HS-27A (cell line): ENCODE measurements at regions not wholly inside any gene's neighbourhood (a gene's known extent, or its start where the extent isn't known, plus 50 kb on each side); places are given as distances from the start of the nearest gene placed in this dataset.

Source experiments
- DNase-seq: peaks from one replicate; pipeline ENCODE4 v3.0.0-alpha.2; 2012; ENCODE audit warnings: low read depth, missing footprints

DNA sequence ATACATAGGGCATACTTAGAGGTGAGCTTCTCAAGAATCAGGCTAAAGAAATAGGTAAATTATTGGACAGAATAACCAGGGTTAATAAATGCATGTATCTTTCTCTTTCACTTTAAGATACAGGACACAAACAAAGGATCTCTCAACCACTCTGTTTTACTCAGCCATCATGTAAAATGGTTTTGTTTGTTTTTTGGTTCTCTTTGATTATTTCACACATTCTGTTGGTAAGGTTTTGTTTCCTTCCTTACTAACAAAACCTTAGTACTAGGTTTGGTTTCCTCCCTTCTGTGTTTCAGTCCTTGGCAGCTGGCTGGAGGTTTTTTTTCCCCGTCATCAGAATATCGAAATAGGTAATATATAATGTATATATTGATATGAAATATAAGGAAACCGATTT is 1506.8 kb upstream of the TMEFF2 start:
- DNase-seq, result no peak

- peak; percentile 4 for DNase-seq
These were observed 1500.6 kb upstream of the TMEFF2 start for GRCh38 chr2:193695367-193695766.

GRCh38 chr2:193693758-193694157 is 1499.0 kb upstream of the TMEFF2 start:
- no peak for DNase-seq

DNA sequence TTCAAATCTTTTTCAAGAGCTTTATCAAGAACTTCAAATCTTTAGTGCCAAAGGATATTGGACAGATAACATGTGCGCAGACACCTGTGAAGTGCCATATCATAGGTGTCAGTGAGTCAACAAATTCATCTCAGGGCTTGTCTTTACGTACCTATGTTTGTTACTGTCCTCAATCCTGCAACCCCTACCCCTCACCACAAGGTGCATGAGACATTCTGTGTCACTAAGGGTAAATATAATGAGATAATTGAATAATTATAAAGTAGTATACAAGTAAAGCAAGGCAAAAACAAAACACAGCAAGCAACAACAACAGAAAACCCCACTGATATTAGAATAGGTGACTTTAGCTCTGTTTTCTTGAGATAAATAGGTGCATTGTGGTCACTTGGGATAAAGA is 1495.8 kb upstream of the TMEFF2 start:
- DNase-seq, result no peak

- no peak for DNase-seq
These were observed 1492.5 kb upstream of the TMEFF2 start for GRCh38 chr2:193687195-193687594.

DNA sequence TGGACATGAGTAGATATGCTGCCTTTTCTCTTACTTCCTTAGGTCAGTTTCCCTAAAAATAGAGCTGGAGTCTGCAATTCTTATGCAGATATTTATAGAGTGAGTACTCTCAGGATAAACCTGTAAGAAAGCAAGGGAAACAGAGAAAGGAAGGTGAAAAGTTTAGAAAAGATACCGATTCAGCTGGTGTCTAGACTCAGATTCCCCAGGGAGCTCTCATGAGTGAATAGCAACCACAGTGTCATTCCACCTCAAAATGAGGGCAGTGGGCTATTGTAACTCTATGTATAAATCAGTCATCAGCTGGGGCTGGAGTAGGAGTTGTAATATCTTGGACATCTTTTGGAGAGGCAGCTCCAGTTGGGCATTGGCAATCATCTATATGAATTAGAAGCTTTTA is 1485.1 kb upstream of the TMEFF2 start:
- DNase-seq, result no peak

DNA sequence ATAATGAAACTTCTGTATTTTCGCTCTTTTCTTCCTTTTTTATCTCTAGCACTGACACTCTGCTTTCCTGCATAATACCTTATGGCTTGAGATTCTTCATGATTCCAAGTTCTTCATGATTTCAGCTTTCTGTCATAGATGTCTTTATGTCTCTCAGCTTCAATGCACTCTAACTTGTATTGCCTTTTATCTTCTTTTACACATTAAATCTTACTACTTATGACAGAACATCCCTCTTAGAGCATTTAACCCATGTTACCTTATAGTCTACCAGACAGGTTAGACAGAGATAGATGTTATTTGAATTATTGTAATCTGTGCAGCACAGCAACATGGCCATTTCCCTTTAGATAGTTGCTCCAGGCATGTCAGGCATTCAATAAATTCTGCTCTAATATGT is 1475.7 kb upstream of the TMEFF2 start:
- DNase-seq, result no peak

DNA sequence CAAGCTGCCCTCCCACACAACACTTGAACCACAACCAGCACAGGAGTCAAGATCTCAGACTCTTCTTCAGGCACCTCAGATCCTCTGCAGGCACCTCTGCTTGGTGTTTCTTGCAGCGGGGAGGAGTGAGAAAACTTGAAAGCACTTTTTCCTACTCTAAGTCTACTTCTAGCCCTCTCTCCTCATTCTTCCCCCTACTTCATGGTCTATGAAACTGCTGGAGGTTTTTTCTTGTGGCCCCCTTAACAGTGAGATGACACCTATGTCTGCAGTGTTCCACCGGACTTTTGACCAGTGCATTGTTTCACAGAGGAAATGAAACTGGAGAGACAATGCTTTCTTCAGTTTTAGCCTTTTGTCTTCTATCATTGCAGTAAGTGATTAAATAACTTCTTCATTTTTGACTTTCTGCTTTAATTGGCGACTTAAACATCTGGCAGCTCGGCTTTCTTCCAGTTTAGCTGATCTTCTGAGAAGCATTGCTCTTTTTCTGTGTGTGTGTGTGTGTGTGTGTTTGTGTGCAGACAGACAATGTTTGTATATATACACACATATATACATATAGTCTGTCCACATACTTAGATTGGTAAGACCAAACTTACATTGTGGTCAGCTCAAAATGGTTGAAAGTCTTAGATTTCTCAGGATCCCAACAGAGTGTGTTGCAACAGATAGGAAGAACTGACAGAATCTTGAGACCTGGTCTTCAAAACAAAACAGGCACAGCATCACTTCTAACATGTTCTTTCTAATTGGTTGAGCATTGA is 1474.0 kb upstream of the TMEFF2 start:
- DNase-seq, result no peak

GRCh38 chr2:193627927-193628272 is 1433.2 kb upstream of the TMEFF2 start:
- no peak for DNase-seq

GRCh38 chr2:193627187-193627926 is 1432.6 kb upstream of the TMEFF2 start:
- no peak for DNase-seq

DNA sequence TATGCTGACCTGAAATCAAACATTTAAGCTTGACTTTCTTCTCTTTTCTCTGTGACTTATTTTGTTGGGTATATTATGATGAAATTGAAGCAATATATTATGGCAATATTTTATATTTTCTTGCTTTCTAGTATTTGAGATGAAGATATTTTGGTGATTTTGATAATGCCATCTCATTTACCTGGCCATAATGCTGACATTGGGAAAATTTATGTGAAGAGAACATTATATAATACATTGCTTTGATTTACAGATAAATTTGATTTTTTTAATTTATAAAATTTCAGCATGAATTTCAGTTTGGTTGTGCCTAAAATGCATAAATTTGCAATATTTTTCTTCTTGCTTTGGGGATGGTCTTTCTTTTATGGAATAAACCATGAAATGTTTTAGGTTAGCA is 1413.7 kb upstream of the TMEFF2 start:
- DNase-seq, result no peak

- DNase-seq, result no peak
These were observed 1396.1 kb upstream of the TMEFF2 start for GRCh38 chr2:193590831-193591230.

- no peak for DNase-seq
These were observed 1389.8 kb upstream of the TMEFF2 start for GRCh38 chr2:193584522-193584938.

DNA sequence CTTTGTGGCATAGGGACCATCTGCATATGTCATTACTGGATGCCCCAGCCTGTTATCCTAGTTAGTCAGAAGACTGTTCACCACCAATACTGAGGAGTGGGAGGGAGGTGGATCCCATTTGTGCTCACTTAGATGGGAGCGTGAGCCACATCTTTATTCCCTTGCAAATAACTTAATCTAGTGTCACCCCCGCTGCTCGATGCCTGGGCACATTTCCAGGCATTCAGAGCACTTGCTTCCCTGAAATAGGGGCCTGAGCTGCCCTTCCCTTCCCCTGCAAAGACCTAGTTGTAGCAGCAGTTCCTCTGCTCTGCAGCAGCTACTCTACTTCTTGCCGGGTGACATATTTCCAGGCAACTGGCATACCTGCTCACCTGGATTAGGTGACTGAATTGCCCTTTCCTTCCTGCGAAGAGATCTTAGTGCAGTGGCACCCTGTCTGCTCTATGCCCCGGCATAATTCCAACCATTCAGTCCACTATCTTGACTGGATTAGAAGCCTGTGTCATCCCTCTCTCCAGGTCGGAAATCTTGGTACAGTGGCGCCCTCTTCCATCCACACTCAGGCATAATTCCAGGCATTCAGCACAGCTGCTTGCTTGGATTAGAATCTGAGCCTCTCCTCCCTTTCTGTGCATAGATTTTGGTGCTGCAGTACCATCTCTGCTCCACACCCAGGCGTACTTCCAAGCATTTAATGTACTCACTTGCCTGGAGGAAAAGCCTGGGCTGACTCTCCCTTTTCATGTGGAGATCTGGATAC is 1389.1 kb upstream of the TMEFF2 start:
- DNase-seq, result no peak

- DNase-seq, result no peak
These were observed 1387.1 kb upstream of the TMEFF2 start for GRCh38 chr2:193581807-193582206.

DNA sequence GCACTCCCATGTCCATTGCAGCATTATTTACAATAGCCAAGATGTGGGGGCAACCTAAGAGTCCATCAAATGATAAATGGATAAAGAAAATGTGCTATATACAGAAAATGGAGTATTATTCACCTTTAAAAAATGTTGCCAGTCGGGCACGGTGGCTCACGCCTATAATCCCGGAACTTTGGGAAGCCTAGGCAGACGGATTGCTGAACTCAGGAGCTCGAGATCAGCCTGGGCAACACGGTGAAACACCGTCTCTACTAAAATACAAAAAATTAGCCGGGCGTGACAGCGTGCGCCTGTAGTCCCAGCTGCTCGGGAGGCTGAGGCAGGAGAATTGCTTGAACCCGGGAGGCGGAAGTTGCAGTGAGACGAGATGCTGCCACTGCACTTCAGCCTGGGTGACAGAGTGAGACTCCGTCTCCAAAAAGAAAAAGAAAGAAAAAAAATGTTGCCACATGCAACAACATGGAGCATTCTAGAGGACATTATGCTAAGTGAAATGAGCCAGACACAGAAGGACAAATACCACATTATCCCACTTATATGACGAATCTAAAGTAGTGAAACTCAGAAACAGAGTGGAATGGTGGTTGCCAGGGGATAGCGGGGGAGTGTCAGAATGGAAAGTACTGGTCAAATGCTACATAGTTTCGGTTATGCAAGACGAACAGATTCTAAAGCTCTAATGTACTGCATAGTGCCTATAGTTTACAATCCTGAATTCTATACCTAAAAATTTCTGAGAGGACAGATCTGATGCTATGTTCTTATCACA is 1385.6 kb upstream of the TMEFF2 start:
- no peak for DNase-seq

- DNase-seq, result no peak
These were observed 1372.2 kb upstream of the TMEFF2 start for GRCh38 chr2:193566886-193567285.

DNA sequence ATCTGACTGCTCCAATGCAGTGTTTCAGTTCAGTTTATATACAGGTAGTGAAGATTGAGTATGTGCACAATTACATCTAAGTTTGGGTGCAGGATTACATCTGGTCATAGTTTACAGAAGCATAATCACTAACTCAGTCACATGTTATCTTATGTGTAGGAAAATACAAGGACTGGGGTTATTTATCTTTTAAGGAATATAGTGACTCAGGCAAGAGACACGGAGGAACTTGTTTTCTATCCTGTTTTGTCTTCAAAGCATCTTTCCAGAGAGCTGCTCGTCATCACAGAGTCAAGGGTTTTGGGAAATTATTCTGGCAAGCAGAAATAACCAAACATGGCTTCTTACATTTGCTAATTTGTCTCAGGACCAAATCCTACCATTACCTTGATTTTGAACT is 1371.5 kb upstream of the TMEFF2 start:
- no peak for DNase-seq

DNA sequence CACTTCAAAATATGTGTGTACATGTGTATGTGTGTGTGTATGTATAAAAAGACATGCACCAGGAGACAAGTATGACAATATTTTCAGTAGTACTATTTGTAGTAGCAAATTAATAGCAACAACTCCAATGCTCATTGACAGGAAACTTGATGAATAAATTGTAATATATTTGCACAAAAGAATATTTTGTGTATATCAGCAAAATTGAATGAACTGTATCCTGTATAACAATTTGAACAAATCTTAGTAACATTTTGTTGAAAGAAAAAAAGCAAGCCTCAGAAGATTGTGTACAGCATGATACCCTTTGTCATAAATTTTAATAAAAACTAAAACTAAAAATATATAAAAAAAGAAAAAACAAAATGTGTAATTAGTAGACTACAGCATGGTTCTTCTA is 1367.3 kb upstream of the TMEFF2 start:
- DNase-seq, result no peak

DNA sequence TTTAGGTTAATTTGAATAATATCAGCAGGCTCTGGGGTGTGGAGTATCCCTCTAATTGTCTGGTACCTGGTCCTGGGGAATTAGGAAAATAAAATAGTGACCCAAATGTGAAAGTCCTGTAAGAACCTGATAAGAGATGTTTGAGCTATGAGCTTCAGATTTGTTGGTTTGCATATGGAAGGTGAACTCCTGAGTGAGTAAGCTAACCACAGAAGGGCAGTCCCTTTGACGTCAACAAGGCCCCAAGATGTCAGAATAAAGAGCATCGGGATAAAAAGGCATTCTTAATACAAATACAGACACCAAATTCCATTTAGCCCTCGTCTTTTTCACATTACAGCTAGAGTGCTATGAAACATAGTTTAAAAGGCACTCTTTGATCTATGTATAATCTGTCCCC is 1366.3 kb upstream of the TMEFF2 start:
- no peak for DNase-seq

GRCh38 chr2:193556766-193557470 is 1362.2 kb upstream of the TMEFF2 start:
- no peak for DNase-seq

- no peak for DNase-seq
These were observed 1354.9 kb upstream of the TMEFF2 start for GRCh38 chr2:193549661-193550060.
